ENCODE measurements at regions not wholly inside any gene's neighbourhood (a gene's known extent, or its start where the extent isn't known, plus 50 kb on each side); places are given as distances from the start of the nearest gene placed in this dataset.

DNA sequence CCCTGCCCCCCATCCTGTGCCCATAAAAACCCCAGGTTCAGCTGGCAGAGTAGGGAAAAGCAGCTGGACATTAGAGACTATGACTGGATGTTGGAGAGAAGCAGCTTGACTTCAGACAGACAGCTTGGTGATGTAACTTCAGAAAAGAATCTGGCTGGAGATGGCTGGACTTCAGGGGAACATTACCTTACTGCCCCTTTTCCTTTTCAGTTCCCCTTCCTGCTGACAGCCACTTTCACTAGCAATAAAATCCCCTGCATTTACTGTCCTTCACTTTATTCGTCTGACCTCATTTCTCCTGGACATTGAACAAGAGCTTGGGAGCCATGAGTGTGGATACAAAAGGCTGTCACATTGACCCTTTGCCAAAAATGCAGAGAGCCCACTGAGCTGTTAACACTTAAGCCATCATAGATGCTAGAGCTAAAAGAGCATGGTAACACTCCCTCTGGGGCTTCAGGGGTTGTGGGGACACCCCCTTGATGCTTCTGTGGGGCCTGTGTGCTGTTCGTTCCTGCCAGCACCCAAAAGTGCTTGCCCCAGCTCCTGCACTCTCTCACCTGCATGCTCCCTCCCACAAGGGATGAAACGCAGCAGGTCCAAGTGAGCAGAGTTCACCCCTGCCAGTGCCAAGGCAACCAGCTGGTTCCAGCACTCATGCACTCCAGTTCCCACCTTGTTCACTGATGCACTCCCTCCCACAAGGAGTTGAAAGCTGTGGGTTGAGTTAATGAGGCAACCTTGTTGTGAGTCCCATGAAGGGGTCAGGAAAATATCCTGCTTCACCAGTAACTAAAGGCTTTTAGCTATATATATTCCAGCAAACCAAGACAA lies 263.8 kb upstream of the NDST3 start:
- TF ChIP-seq, protein P1, sequence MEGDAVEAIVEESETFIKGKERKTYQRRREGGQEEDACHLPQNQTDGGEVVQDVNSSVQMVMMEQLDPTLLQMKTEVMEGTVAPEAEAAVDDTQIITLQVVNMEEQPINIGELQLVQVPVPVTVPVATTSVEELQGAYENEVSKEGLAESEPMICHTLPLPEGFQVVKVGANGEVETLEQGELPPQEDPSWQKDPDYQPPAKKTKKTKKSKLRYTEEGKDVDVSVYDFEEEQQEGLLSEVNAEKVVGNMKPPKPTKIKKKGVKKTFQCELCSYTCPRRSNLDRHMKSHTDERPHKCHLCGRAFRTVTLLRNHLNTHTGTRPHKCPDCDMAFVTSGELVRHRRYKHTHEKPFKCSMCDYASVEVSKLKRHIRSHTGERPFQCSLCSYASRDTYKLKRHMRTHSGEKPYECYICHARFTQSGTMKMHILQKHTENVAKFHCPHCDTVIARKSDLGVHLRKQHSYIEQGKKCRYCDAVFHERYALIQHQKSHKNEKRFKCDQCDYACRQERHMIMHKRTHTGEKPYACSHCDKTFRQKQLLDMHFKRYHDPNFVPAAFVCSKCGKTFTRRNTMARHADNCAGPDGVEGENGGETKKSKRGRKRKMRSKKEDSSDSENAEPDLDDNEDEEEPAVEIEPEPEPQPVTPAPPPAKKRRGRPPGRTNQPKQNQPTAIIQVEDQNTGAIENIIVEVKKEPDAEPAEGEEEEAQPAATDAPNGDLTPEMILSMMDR (conservative IDR thresholded peaks at IDR 0.05 in 1 of 2, IDR thresholded peaks at IDR 0.05 in 1 of 2; ENCODE audit: extremely low read depth in 1 of 2, insufficient read depth in 1 of 2, low read depth in 1 of 2, low read length in 2 of 2), result no peak
- TF ChIP-seq EZH2 (IDR thresholded peaks at IDR 0.05; ENCODE audit: borderline replicate concordance, low read length), result no peak
